NCI-H187 treated with DMSO at 0.1 percent for 48 hours (cell line): ENCODE measurements at regions not wholly inside any gene's neighbourhood (a gene's known extent, or its start where the extent isn't known, plus 50 kb on each side); places are given as distances from the start of the nearest gene placed in this dataset.
"Not testable (repeated sequence)": the region's sequence is repeated elsewhere in the genome, so short reads cannot be mapped to it uniquely, and the experiment has no call there.

Experiments used
- DNase-seq: peaks from one replicate; lab custom pipeline; 2025; lab: John Stamatoyannopoulos, UW

GRCh38 chr2:234156326-234156725 is 105.8 kb downstream of the SPP2 start:
- no peak for DNase-seq

DNA sequence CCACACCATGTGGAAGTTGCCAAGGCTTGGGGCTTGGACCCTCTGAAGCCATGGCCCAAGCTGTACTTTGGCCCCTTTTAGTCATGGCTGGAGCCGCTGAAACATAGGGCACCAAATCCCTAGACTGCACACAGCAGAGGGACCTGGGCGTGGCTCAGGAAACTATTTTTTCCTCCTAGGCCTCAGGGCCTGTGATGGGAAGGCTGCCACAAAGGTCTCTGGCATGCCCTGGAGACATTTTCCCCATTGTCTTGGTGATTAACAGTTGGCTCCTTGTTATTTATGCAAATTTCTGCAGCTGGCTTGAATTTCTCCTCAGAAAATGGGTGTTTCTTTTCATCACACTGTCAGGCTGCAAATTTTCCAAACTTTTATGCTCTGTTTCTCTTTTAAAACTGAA is 102.3 kb downstream of the SPP2 start:
- not testable (repeated sequence) for DNase-seq

- no peak for DNase-seq
These were observed 96.9 kb downstream of the SPP2 start for GRCh38 chr2:234147335-234147861.

DNA sequence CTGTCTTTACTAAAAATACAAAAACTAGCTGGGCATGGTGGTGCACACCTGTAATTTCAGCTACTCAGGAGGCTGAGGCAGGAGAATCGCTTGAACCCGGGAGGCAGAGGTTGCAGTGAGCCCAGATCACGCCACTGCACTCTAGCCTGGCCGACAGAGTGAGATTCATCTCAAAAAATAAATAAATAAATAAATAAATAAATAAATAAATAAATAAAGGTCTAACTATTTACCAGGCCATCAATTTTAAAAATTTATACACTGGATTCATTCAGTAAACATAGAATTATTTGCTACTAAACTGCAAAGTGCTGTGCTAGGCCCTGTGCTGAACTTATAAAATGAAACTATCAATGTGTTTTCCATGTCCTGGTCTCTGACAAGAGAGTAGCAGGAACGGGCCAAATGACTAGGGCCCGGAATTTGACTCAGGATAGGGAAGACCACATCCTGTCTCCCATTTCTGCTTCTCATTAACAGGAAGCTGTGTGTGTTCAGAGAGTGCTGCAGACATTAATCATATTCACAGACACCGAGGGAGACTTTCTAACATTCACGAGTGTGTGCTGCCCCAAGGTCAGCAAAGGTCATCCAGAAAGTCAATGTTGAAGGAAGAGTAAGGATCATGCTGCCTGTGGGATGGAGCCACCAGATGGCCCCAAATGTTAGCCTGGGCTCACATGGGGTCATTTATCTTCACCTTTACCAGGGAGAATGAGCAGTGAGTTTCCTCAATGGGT is 95.8 kb downstream of the SPP2 start:
- DNase-seq, result no peak

- no peak for DNase-seq
These were observed 95.0 kb downstream of the SPP2 start for GRCh38 chr2:234145511-234145910.

GRCh38 chr2:234145057-234145456 is 94.6 kb downstream of the SPP2 start:
- DNase-seq, result no peak

DNA sequence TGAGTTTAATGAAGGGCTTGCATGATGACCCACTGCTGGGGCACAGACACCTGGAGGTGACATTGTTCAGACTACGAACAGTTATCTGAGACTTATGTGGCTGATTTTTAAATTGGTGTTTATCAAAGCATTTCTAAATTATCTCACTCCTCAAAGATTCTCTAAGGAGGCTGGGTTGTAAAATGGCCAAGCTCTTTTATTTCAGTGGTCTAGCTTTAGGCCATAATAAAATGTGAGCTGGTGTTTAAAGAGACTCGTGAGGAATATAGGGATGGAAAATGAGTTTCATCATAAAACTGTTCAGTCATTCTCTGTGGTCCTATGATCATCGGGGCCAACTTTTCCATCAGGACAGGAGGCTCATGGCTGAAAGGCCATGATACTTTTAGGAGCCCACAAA is 93.4 kb downstream of the SPP2 start:
- DNase-seq, result no peak

DNA sequence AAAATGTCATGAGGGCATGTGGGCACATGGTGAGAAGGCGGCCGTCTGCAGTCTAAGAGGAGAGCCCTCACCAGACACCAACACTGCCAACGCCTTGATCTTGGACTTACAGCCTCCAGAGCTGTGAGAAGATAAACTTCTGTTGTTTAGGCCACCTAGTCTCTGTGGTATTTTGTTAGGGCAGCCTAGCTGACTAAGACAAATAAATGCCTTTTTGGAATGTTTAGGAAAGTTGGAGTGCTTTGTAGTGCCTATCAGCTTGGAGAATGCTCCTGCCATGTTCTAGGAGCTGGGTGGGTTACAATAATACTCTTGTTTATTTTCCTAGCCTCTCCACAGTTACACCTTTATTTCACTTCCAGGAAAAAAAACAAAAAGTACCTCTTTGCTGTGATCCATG is 92.0 kb downstream of the SPP2 start:
- DNase-seq, result no peak

GRCh38 chr2:234139755-234140154 is 89.3 kb downstream of the SPP2 start:
- no peak for DNase-seq

DNA sequence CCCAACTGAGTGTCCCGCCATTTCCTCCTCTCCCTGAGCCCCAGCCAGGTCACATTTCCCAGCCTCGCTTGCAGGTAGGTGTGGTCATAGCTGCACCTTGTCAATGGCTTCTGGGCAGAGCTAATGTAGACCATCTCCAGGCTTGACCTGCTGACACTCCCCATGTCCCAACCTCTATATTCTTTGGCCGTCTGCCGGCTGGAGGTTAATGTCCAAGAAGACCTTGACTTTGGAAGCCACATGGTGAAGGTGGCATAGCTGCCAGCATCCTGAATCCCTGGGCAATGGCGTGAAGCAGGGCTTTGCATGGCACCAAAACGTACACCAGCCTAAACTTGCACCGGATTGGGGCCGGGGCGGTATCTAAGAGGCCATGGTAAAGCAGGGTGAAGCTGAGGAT is 88.3 kb downstream of the SPP2 start:
- DNase-seq, result no peak

DNA sequence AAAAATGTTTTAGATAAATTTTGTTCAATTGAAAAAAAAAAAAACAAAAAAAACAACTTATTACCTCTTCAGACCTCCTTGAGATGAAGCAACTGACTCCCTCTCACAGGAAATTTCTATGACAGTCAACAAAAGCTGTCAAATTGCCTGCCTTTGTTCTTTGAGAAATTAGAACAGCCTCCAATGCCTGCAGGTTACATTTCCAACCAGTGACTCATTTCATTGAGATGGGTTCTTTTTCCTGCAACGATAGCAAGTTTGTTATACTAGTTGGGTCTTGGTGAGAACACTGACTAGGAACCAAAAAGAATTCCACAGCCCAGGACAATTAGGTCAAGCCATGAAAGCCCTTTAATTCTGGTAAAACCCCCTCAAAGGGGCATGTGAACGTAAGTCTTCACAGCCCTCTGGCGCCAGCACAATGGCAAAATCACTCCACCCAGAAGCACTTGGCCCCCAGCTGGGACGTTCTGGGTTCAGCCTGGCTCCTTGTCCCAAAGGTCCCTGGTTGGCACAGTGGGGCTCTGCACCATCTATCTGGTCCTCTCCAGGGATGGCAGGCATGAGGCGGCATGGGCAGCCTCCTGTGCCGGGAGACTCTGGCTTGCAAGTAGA is 87.0 kb downstream of the SPP2 start:
- no peak for DNase-seq

GRCh38 chr2:234136461-234136860 is 86.0 kb downstream of the SPP2 start:
- no peak for DNase-seq

GRCh38 chr2:234135750-234136221 is 85.3 kb downstream of the SPP2 start:
- no peak for DNase-seq

DNA sequence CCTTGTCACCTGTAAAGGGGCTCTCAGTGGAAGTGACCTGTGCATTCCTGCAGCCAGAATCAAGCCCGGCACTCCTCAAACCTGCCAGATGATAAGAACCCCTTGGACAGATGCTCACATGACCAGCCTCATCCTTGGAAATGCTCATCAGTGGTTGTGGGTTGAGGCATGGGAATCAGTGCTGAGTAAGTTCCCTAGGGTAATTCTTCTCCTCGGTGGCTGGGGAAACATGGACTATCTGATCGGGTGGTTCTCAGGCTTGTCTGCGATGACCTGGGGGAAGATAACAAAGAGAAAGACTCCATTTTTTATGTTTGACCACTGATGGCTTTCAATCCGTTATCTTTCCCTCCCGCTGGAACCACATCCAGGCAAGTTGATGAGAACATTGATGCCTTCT is 84.0 kb downstream of the SPP2 start:
- DNase-seq, result no peak

DNA sequence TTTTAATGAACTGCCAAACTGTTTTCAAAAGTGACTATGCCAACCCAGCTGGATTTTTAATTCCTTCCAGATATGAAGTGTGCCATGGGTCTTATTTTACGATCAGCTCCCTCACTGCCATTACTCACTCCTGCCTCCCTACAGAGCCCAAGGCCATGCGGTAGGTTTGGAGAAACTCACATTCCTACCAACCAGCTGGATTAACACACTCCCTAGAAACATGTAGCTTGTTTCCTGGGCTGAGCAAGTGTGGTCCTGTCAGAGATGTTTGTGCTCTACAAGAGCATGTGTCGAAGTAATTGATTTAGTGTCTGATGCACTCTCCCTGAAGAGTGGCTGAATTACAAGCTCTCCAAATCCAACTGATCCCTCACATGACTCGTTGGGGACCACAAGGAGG is 82.5 kb downstream of the SPP2 start:
- no peak for DNase-seq

DNA sequence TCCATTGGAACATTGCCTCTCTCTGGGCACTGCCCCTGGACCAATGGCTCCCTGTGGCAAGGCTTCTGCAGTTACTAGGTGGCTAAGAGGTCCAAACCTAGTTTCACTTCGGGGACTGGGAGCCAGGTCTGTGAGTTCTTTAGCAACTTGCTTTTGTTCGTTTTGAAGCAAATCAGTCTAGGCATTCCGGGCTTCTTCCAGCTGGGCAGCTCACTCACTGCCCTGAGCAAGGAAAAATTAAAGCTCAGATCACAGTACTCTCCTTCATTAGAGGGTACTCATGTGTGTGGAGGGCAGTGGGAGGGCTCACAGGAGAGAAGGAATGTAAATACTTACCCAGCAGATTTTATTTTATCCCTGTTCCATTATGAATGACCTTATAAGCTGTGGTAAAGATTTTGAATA is 80.3 kb downstream of the SPP2 start:
- no peak for DNase-seq

DNA sequence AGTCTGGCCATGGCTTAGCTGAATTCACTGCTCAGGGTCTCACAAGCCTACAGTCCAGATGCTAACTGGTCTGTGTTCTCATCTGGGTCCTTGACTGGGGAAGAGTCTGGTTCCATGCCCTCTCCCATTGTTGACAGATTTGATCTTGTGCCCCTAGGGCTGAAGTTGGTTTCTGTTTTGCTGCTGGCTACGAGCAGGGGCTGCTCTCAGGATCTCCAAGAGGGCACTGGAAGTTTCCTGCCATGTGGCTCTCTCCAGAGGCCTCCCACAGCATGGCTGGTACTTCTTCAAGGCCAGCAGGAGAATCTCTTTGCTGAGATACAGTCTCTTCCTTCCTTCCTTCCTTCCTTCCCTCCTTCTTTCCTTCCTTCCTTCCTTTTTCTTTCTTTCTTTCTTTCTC is 78.1 kb downstream of the SPP2 start:
- no peak for DNase-seq
